Ishikawa (cell line): ENCODE measurements at regions not wholly inside any gene's neighbourhood (a gene's known extent, or its start where the extent isn't known, plus 50 kb on each side); places are given as distances from the start of the nearest gene placed in this dataset.

ENCODE experiments used
- CEBPB ChIP-seq: IDR thresholded peaks from 2 replicates; pipeline ENCODE4 v1.6.1; 2012
- CREB1 ChIP-seq: IDR thresholded peaks from 2 replicates; pipeline ENCODE4 v1.6.1; 2012; ENCODE audit warnings: low read depth
- EGR1 ChIP-seq: IDR thresholded peaks from 2 replicates; pipeline ENCODE4 v1.6.1; 2012
- EP300 ChIP-seq: IDR thresholded peaks from 2 replicates; pipeline ENCODE4 v1.6.1; 2012; ENCODE audit warnings: borderline replicate concordance
- FOXM1 ChIP-seq: IDR thresholded peaks from 2 replicates; pipeline ENCODE4 v1.6.1; 2012; ENCODE audit warnings: low read depth, borderline replicate concordance
- NFIC ChIP-seq: IDR thresholded peaks from 2 replicates; pipeline ENCODE4 v1.6.1; 2012
- RAD21 ChIP-seq: IDR thresholded peaks from 2 replicates; pipeline ENCODE4 v1.6.1; 2012; ENCODE audit warnings: low read depth
- REST ChIP-seq: IDR thresholded peaks from 2 replicates; pipeline ENCODE4 v1.6.1; 2012; ENCODE audit warnings: low read depth, mild to moderate bottlenecking
- TAF1 ChIP-seq: IDR thresholded peaks from 2 replicates; pipeline ENCODE4 v1.6.1; 2012; ENCODE audit warnings: low read depth, mild to moderate bottlenecking
- TCF12 ChIP-seq: IDR thresholded peaks from 2 replicates; pipeline ENCODE4 v1.6.1; 2012; ENCODE audit warnings: low read depth
- TEAD4 ChIP-seq: IDR thresholded peaks from 2 replicates; pipeline ENCODE4 v1.6.1; 2012
- YY1 ChIP-seq: IDR thresholded peaks from 2 replicates; pipeline ENCODE4 v1.6.1; 2012; ENCODE audit warnings: low read depth
- ZBTB7A ChIP-seq: IDR thresholded peaks from 2 replicates; pipeline ENCODE4 v1.6.1; 2012; ENCODE audit warnings: low read depth
- TF ChIP-seq, protein P1 (sequence below): IDR thresholded peaks from 2 replicates; pipeline ENCODE4 v1.6.1; 2012
- TF ChIP-seq, protein P2 (sequence below): IDR thresholded peaks from 2 replicates; pipeline ENCODE4 v1.6.1; 2012

GRCh38 chrX:43313035-43313434 lies 343.1 kb upstream of the MAOA start:
- TF ChIP-seq ZBTB7A (no peak), TAF1 (no peak), CEBPB (peak; percentile 59; the same call in 1 of the 2 replicates), TEAD4 (no peak)
- TF ChIP-seq, protein P1, sequence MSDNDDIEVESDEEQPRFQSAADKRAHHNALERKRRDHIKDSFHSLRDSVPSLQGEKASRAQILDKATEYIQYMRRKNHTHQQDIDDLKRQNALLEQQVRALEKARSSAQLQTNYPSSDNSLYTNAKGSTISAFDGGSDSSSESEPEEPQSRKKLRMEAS = no peak

DNA sequence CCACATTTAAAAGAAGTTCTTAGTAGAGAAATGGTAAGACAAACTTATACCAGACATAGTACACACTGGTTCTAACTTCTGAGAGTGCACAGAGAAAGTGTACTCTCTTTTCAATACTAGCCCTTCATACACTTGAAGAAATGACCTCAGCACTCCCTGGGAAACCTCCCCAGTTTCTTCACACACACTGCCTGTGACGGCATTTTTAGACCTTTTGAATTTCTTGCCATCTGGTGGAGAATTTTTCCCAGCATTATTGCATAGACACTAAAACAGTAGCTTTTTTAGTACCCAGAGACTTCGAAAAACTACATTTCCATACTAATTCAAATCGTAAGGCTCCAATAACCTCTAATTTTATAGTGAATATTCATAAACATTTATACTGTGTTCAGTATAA lies 341.6 kb upstream of the MAOA start:
- TF ChIP-seq YY1 (no peak), TCF12 (no peak), NFIC (no peak), CREB1 (no peak), TAF1 (no peak), EP300 (no peak), CEBPB (no peak), EGR1 (no peak)

- TF ChIP-seq TAF1 = no peak
- TF ChIP-seq FOXM1 = no peak
- no peak for TF ChIP-seq CEBPB
- TF ChIP-seq, protein P1 = no peak
- TF ChIP-seq EGR1 = no peak
- TF ChIP-seq REST = no peak
- no peak for TF ChIP-seq TEAD4
- TF ChIP-seq, protein P2, sequence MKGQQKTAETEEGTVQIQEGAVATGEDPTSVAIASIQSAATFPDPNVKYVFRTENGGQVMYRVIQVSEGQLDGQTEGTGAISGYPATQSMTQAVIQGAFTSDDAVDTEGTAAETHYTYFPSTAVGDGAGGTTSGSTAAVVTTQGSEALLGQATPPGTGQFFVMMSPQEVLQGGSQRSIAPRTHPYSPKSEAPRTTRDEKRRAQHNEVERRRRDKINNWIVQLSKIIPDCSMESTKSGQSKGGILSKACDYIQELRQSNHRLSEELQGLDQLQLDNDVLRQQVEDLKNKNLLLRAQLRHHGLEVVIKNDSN = no peak
- TF ChIP-seq ZBTB7A = no peak
- no peak for TF ChIP-seq NFIC
- no peak for TF ChIP-seq YY1
These were observed 340.5 kb upstream of the MAOA start for GRCh38 chrX:43315622-43316021.

DNA sequence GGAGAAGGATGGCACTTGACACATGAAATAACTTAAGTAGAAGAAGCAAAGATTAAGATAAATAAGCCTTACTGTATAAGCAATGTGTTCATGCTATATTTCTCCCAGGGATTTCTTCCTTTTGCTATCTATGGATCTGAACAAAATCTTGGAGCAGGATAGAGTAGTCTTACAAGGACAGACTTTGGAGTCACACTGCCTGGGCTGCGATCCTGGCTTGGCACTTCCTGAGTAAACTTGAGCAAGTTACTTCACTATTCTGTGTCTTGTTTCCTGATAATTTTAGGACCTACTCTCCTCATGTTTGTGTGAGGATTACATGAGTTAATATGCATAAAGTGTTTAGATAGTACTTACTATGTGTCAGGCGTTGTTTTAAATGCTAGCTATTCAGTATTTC lies 340.0 kb upstream of the MAOA start:
- TF ChIP-seq TCF12 (no peak), YY1 (no peak), CREB1 (no peak), CEBPB (no peak), NFIC (no peak), EP300 (no peak), FOXM1 (no peak), TEAD4 (no peak), RAD21 (no peak), EGR1 (no peak), TAF1 (no peak), ZBTB7A (no peak), REST (no peak)
- TF ChIP-seq, protein P2 = no peak
- TF ChIP-seq, protein P1 = no peak

DNA sequence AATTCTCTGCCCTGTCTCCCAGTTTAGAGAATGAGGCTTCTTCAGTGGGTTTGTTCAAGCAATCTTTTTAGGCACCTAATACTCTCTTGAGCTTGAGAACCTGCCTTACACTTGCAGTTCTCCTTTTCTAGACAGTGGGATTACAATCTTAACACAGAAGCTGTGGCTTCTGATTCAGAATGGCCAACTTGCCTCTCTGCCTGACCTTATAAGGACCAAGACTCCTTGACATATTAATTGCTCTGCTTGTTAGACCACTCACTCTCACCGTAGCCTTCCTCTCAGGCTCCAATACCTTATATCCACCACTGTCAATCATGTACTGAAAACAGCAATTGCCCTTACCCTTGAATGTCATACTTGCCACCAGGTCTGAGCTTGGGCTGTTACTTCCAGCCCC lies 338.7 kb upstream of the MAOA start:
- TF ChIP-seq CREB1 (no peak), TEAD4 (no peak), FOXM1 (no peak), NFIC (no peak), EP300 (no peak), YY1 (no peak), EGR1 (no peak), TCF12 (no peak), REST (no peak), CEBPB (no peak), RAD21 (no peak), TAF1 (no peak), ZBTB7A (no peak)
- TF ChIP-seq, protein P2 = no peak
- TF ChIP-seq, protein P1 = no peak
